ENCODE measurements at regions not wholly inside any gene's neighbourhood (a gene's known extent, or its start where the extent isn't known, plus 50 kb on each side); places are given as distances from the start of the nearest gene placed in this dataset.

DNA sequence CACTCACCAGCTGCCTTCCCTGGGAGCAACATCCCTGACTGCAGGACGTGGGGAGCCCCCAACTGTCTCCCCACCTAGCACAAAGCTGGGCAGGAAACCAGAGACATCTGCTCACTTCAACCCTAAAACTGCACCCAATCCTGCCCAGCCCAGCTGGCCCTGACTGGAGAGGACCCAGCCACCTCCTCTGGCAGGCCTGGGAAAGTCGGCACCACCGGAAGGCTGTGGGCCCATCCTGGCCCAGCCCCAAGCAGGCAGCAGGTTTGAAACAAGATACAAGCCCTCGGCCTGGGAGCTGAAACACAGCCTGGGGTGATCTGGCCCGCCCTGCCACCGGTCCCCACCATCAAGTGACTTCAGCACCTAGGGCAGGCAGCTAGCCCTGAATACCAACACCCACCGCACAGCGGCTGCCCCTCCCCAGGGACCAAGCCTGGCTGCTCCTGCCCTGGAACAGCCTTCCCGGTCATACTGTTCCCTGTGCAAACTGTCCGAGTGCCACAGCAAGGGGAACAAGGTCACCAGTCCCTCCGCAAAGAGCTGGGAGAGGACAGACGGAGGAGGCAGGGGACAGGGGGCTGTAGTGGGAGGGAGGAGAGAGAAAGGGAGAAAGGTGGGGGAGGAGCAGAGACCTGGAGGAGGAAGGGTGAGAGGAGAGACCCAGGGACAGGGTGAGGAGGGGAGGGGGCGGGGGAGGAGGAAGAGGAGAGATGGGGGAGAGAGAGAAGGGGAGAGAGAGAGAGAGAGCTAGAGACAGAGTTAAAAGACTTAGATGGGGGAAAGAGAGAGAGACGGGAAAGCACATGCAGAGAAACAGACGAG lies 115.7 kb downstream of the RFLNA start:
- H3K9me3 Mint-ChIP-seq (ENCODE audit: low read depth), result no peaks in the 10 kb centered on the region
- H3K27ac Mint-ChIP-seq, result no peak overlapping the region
- DNase-seq (no peak), ATAC-seq (no peak)
- H3K4me3 Mint-ChIP-seq, result no peak overlapping the region
- H3K4me1 Mint-ChIP-seq, result no peaks in the 10 kb centered on the region
- H3K36me3 Mint-ChIP-seq (ENCODE audit: low read depth), result peaks cover 4% of the 10 kb centered on the region
- no peaks in the 10 kb centered on the region for H3K27me3 Mint-ChIP-seq
- CTCF ChIA-PET, result no interaction called here
- POLR2A ChIA-PET, result no interaction called here
- intact Hi-C loops (cut with DNase I, micrococcal nuclease), result no loop called here

DNA sequence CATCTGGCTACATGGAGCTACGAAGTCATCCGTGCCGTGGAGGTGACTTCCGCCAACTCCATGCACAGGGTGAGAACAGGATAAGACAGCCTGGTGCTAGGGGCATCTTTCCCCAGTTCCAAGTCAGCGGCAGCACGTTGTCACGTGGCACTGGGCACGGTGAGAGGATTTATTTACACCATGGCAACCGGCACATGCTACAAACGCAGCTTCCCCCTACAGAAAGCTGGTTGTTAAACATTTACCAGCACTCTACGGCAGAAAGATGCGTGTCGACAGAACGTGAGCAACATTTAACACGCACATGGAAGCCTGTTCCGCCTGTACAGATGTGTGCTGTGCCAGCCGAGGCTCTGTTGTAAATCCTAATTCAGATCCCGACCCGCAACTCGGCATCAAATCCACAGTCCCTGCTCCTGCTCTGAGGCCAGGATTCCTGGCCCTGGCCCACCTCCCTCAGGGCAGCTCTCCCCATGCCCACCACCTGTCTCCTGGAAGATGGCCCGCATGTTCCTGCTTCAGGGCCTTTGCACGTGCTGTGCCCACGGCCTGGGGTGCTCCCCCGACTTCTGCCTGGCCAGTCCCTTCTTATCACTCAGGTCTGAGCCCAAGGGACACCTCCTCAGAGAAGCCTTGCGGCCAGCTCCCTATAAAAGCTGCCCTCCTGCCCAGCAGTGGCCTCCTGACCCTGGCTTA lies 114.1 kb downstream of the RFLNA start:
- ATAC-seq (no peak), DNase-seq (no peak)
- no peaks in the 10 kb centered on the region for H3K4me1 Mint-ChIP-seq
- ChIA-PET CTCF (interaction anchor here (0.6 to 1.2 kb wide), 2 partner anchors 82 to 417 kb away, joined by 3 to 5 read pairs; no protein-coding TSS in a partner anchor), POLR2A (interaction anchor here (0.5 kb wide), 1 partner anchor 819 kb away, joined by 3 read pairs; no protein-coding TSS in a partner anchor)
- H3K36me3 Mint-ChIP-seq (ENCODE audit: low read depth), result peaks cover 2% of the 10 kb centered on the region
- intact Hi-C loops (cut with DNase I, micrococcal nuclease), result no loop called here
- no peak overlapping the region for H3K27ac Mint-ChIP-seq
- H3K9me3 Mint-ChIP-seq (ENCODE audit: low read depth), result no peaks in the 10 kb centered on the region
- H3K27me3 Mint-ChIP-seq, result no peaks in the 10 kb centered on the region
- no peak overlapping the region for H3K4me3 Mint-ChIP-seq

DNA sequence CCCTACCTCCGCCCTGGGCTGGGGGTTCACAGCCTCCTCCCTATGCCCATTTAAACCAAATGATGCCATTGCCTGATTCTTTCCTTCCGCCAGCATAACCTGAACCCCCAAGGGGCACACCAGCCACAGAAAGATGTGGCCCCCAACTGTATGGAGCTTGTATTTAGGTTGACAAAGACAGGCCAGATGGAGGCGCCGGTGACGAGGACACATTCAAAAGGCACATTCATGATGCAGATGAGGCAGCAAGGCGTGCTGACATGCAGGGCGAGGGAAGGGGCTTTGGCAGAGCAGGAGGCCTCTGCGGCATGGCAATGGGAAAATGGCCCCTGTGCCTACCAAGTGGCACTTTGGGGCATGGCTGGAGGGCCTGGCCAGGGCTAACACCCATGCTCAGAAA lies 112.2 kb downstream of the RFLNA start:
- peaks cover 2% of the 10 kb centered on the region for H3K4me1 Mint-ChIP-seq
- DNase-seq (no peak), ATAC-seq (no peak)
- no peak overlapping the region for H3K4me3 Mint-ChIP-seq
- no peaks in the 10 kb centered on the region for H3K27me3 Mint-ChIP-seq
- H3K9me3 Mint-ChIP-seq (ENCODE audit: low read depth), result no peaks in the 10 kb centered on the region
- POLR2A ChIA-PET, result no interaction called here
- CTCF ChIA-PET, result no interaction called here
- H3K27ac Mint-ChIP-seq, result no peak overlapping the region
- intact Hi-C loops (cut with DNase I, micrococcal nuclease), result no loop called here
- peaks cover 2% of the 10 kb centered on the region for H3K36me3 Mint-ChIP-seq (ENCODE audit: low read depth)

DNA sequence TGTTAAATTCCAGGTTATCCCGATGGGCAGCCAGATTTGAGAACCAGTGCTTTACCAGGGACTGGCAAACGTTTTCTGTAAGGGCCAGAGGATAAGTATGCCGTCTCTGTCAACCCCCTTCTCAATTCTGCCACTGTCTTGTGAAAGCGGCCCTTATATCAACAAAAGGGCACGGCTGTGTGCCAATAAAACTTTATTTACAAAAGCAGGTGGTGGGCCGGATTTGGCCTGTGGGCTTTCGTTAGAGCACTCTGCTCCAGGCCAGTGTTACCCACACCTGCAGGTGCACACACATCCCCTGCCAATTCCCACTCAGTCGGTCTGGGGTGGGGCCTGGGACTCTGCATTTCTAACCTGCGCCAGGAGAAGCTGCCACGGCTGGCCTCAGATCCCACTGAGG lies 111.2 kb downstream of the RFLNA start:
- POLR2A ChIA-PET, result no interaction called here
- no peak overlapping the region for H3K27ac Mint-ChIP-seq
- H3K4me3 Mint-ChIP-seq, result no peak overlapping the region
- H3K9me3 Mint-ChIP-seq (ENCODE audit: low read depth), result no peaks in the 10 kb centered on the region
- intact Hi-C loops (cut with DNase I, micrococcal nuclease), result no loop called here
- peaks cover 2% of the 10 kb centered on the region for H3K4me1 Mint-ChIP-seq
- no peaks in the 10 kb centered on the region for H3K27me3 Mint-ChIP-seq
- H3K36me3 Mint-ChIP-seq (ENCODE audit: low read depth), result peaks cover 2% of the 10 kb centered on the region
- CTCF ChIA-PET, result no interaction called here
- ATAC-seq, result no peak
- DNase-seq, result no peak

DNA sequence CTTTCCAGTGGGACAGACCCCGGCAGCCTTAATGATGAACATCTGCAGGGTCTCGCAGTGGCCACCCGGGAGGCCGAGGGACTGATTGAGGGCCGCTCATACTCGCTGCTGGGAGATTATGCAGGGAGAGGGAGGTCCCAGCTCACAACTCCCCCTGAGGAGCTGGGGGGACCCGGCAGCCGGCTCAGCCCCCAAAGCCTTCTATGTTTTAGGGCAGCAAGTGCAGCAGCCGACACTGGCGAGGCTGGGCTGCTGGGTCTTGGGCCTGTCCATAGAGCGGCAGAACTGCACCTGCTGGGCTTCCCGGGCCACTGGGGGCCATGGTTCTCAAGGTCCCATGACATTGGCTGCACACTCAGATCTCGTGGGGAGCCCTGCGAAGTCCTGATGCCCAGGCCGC lies 110.7 kb downstream of the RFLNA start:
- no peaks in the 10 kb centered on the region for H3K9me3 Mint-ChIP-seq (ENCODE audit: low read depth)
- no peak for ATAC-seq
- ChIA-PET CTCF (no interaction called here), POLR2A (no interaction called here)
- peaks cover 2% of the 10 kb centered on the region for H3K4me1 Mint-ChIP-seq
- H3K27me3 Mint-ChIP-seq, result no peaks in the 10 kb centered on the region
- DNase-seq, result no peak
- H3K36me3 Mint-ChIP-seq (ENCODE audit: low read depth), result peaks cover 3% of the 10 kb centered on the region
- intact Hi-C loops (cut with DNase I, micrococcal nuclease), result no loop called here
- no peak overlapping the region for H3K4me3 Mint-ChIP-seq
- no peak overlapping the region for H3K27ac Mint-ChIP-seq

DNA sequence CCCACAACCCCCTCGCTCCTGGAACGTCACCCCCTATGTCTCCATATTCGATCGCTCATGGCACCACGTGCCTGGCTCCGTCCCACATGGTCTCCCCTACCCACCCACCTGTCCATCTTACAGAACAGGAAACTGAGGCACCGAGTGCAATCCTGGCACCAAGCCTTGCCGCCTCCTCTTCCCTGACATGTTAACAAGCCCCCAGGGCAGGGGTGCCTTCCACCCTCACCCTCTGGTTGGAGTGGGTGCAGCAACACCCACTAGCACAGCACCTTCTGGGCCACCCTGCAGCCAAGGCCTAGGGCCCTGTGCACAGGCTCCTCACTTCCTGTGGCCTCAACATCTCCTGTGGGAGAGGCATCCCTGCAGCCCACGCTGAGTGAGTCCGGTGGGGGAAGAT lies 110.3 kb downstream of the RFLNA start:
- no peak overlapping the region for H3K27ac Mint-ChIP-seq
- H3K27me3 Mint-ChIP-seq, result no peaks in the 10 kb centered on the region
- no peaks in the 10 kb centered on the region for H3K9me3 Mint-ChIP-seq (ENCODE audit: low read depth)
- CTCF ChIA-PET, result no interaction called here
- intact Hi-C loops (cut with DNase I, micrococcal nuclease), result no loop called here
- POLR2A ChIA-PET, result no interaction called here
- H3K36me3 Mint-ChIP-seq (ENCODE audit: low read depth), result peaks cover 5% of the 10 kb centered on the region
- H3K4me1 Mint-ChIP-seq, result peaks cover 2% of the 10 kb centered on the region
- DNase-seq (no peak), ATAC-seq (no peak)
- H3K4me3 Mint-ChIP-seq, result no peak overlapping the region

DNA sequence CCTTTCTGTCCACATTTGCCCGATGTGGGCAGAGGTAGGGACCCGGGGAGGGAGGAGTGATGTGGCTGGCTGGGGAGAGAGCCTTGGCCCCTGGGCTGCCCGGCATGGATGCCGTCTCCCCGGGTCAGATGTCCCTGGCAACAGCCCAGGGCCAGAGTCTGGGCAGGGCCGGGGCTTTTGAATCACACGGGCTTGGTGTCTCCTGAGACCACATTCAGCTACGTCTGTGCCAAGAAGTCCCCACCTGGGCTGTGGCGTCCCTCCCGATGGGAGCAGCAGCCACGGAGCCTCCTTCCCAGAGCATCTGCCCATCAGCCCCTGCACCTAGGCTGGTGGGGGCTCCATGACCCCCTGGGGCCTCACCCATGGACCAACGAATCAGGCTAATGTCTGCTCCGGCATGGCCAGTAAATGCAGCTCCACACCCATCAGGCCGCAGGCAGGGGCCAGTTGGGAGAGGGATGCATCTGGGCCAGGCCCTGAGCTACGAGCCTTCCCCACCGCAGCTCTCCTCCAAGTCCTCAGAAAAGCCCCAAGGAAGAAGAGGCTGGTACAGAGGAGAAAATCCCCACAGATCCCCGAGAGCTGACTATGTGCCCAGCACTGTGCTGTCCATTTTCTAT lies 109.4 kb downstream of the RFLNA start:
- H3K36me3 Mint-ChIP-seq (ENCODE audit: low read depth), result peaks cover 7% of the 10 kb centered on the region
- DNase-seq, result no peak
- no peak overlapping the region for H3K27ac Mint-ChIP-seq
- CTCF ChIA-PET, result interaction anchor here (0.6 kb wide), 1 partner anchor 590 kb away, joined by 3 read pairs; no protein-coding TSS in a partner anchor
- intact Hi-C loops (cut with DNase I, micrococcal nuclease), result no loop called here
- H3K27me3 Mint-ChIP-seq, result no peaks in the 10 kb centered on the region
- no peak for ATAC-seq
- no peaks in the 10 kb centered on the region for H3K9me3 Mint-ChIP-seq (ENCODE audit: low read depth)
- peaks cover 2% of the 10 kb centered on the region for H3K4me1 Mint-ChIP-seq
- no peak overlapping the region for H3K4me3 Mint-ChIP-seq
- POLR2A ChIA-PET, result no interaction called here

DNA sequence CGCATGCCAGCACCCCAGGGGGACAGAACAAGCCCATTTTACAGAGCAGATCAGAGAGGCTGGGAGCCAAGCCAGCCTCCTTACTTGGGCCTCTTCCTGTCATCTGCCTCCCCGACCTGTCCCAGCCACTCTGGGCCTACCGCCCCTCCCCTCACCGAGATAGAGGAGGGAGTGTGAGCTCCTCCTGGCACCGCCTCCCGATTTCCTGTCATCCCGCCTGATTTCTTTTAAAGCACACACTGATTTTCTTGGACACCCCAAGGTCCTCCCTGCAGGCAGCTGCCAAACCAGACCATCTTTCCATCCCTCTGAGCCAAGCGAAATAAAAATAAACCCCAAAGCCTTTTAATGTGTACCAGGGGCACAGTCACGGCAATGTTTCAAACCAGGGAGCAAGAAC lies 108.4 kb downstream of the RFLNA start:
- no peaks in the 10 kb centered on the region for H3K9me3 Mint-ChIP-seq (ENCODE audit: low read depth)
- H3K36me3 Mint-ChIP-seq (ENCODE audit: low read depth), result peaks cover 7% of the 10 kb centered on the region
- DNase-seq, result no peak
- no peak overlapping the region for H3K4me3 Mint-ChIP-seq
- CTCF ChIA-PET, result interaction anchor here (0.6 to 1.3 kb wide), 2 partner anchors 315 to 363 kb away, joined by 3 to 4 read pairs; no protein-coding TSS in a partner anchor
- ATAC-seq, result no peak
- H3K4me1 Mint-ChIP-seq, result peaks cover 2% of the 10 kb centered on the region
- no peaks in the 10 kb centered on the region for H3K27me3 Mint-ChIP-seq
- no peak overlapping the region for H3K27ac Mint-ChIP-seq
- intact Hi-C loops (cut with DNase I, micrococcal nuclease), result no loop called here
- POLR2A ChIA-PET, result no interaction called here

DNA sequence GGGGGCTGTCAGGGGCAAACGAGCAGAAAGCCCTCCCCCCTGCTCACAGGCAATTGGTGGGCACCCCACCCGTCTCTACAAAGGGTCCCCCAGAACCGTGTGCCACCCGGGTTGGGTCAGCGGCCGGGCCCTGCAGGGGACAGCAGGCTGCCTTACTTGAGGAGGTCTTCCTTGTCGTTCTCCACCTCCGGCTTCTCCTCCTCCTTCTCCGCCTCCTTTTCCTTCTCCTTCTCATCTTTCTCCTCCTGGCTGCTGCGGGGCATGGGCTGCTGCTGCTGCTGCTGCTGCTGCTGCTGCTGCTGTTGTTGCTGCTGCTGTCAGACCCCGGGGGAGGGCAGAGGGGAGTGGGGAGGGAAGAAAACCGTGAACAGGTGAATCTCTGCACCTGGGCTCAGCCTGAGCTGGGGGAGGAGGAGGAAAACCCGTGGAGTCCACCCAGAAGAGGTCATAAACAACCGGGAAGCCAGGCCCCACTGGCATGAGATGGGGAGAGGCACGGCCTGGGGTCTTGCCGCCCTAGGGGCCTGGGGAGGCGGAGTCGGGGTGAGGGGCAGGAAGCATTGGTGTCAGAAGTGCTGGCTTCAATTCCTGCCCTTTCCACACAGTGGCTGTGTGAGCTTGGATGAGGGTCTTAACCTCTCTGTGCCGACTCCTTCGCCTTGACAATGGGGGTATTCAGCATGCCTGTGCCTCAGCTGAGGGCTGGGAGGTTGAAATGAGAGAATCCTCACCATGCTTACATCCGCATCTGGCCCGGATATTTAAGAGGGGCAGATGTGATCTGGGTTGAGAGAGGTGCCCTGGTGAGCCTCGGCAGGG lies 107.6 kb downstream of the RFLNA start:
- DNase-seq (no peak), ATAC-seq (no peak)
- POLR2A ChIA-PET, result no interaction called here
- H3K36me3 Mint-ChIP-seq (ENCODE audit: low read depth), result peaks cover 7% of the 10 kb centered on the region
- H3K4me1 Mint-ChIP-seq, result peaks cover 2% of the 10 kb centered on the region
- no peak overlapping the region for H3K27ac Mint-ChIP-seq
- H3K9me3 Mint-ChIP-seq (ENCODE audit: low read depth), result no peaks in the 10 kb centered on the region
- no peak overlapping the region for H3K4me3 Mint-ChIP-seq
- CTCF ChIA-PET, result interaction anchor here (0.6 to 1.3 kb wide), 2 partner anchors 314 to 364 kb away, joined by 3 to 4 read pairs; no protein-coding TSS in a partner anchor
- intact Hi-C loops (cut with DNase I, micrococcal nuclease), result no loop called here
- H3K27me3 Mint-ChIP-seq, result no peaks in the 10 kb centered on the region

DNA sequence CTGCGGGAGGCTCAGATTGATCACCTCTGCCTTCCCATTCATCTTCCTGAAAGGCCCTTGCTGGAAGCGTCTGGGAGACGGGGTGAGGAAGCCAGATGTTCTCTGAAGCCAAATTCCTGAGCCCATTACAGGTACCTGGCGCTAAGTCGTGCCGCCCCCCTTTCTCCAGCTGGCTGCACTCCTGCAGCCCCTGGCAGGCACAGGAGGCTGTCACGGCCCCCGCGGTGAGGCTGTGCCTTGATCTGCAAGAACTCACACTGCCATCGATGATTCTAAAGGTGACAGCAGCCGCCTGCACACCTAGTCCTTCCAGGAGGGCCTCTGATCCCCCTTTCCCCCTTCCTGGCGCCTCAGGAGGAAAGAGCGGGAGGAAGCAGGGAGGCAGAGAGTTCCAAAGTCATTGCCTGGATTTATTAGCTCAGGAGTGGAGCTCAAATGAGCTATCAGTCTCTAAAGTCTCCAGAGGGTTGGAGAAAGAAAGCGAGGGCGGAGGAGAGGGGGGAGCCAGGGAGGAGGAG lies 106.9 kb downstream of the RFLNA start:
- ATAC-seq (no peak), DNase-seq (no peak)
- Mint-ChIP-seq H3K4me1 (peaks cover 2% of the 10 kb centered on the region), H3K27ac (no peak overlapping the region), H3K4me3 (no peak overlapping the region), H3K36me3 (ENCODE audit: low read depth) (peaks cover 7% of the 10 kb centered on the region), H3K27me3 (no peaks in the 10 kb centered on the region), H3K9me3 (ENCODE audit: low read depth) (no peaks in the 10 kb centered on the region)
- intact Hi-C loops (cut with DNase I, micrococcal nuclease), result no loop called here
- CTCF ChIA-PET, result interaction anchor here (1.3 kb wide), 1 partner anchor 365 kb away, joined by 4 read pairs; no protein-coding TSS in a partner anchor
- POLR2A ChIA-PET, result no interaction called here

DNA sequence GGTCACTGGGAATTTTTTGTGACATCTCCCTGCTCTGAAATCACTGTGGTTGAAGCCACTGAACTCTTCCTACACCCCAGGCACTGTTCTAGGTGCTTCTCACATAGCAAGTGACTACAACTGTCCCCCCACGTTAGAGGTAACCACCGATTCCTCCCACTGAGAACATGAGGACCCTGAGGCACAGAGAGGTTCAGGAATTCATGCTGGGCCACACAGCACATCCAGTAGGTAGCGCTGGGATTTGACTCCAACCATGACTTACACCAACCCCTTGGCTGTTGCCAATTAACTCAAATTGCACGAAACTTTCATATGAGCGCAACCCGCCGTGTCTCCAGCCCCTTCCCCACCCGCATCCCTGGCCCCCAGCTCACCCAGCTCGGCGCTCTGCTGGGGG lies 105.2 kb downstream of the RFLNA start:
- no peak for ATAC-seq
- Mint-ChIP-seq H3K27me3 (no peaks in the 10 kb centered on the region), H3K4me3 (no peak overlapping the region), H3K4me1 (peaks cover 2% of the 10 kb centered on the region), H3K9me3 (ENCODE audit: low read depth) (no peaks in the 10 kb centered on the region), H3K36me3 (ENCODE audit: low read depth) (peaks cover 7% of the 10 kb centered on the region), H3K27ac (no peak overlapping the region)
- intact Hi-C loops (cut with DNase I, micrococcal nuclease), result no loop called here
- ChIA-PET POLR2A (no interaction called here), CTCF (interaction anchor here (0.6 to 0.9 kb wide), 2 partner anchors 48 to 163 kb away, joined by 3 read pairs; no protein-coding TSS in a partner anchor)
- DNase-seq, result no peak

Measured in activated CD4-positive, alpha-beta T cell treated with anti-CD3 and anti-CD28 coated beads for 36 hours (primary cell).